GM21786 (cell line): ENCODE measurements at regions not wholly inside any gene's neighbourhood (a gene's known extent, or its start where the extent isn't known, plus 50 kb on each side); places are given as distances from the start of the nearest gene placed in this dataset.
A peak's percentile ranks its signal among the peaks of the same experiment; 100 is the strongest.
"Not testable (repeated sequence)": the region's sequence is repeated elsewhere in the genome, so short reads cannot be mapped to it uniquely, and the experiment has no call there.

ENCODE experiments used
- ATAC-seq: cut with Tn5 transposase; IDR thresholded peaks from one replicate; pipeline ENCODE4 v1.9.1; 2021; ENCODE audit not compliant: unreplicated experiment

- no peak for ATAC-seq
Observed at GRCh38 chr2:163970058-163970813, 234.4 kb upstream of the FIGN start.

- ATAC-seq, result not testable (repeated sequence)
Observed at GRCh38 chr2:163964278-163964677, 228.5 kb upstream of the FIGN start.

- ATAC-seq, result no peak
Observed at GRCh38 chr2:163953390-163953907, 217.6 kb upstream of the FIGN start.

GRCh38 chr2:163951312-163951711, 215.5 kb upstream of the FIGN start:
- ATAC-seq, result no peak

GRCh38 chr2:163949693-163950092, 213.9 kb upstream of the FIGN start:
- ATAC-seq, result no peak

GRCh38 chr2:163944347-163944737, 208.5 kb upstream of the FIGN start:
- no peak for ATAC-seq

GRCh38 chr2:163943403-163944346, 207.9 kb upstream of the FIGN start:
- ATAC-seq, result no peak

- ATAC-seq, result no peak
Observed at GRCh38 chr2:163934131-163934530, 198.3 kb upstream of the FIGN start.

GRCh38 chr2:163919717-163920116, 183.9 kb upstream of the FIGN start:
- no peak for ATAC-seq

GRCh38 chr2:163914486-163914885, 178.7 kb upstream of the FIGN start:
- ATAC-seq, result not testable (repeated sequence)

- ATAC-seq, result not testable (repeated sequence)
Observed at GRCh38 chr2:163913532-163913944, 177.7 kb upstream of the FIGN start.

GRCh38 chr2:163909411-163910080, 173.7 kb upstream of the FIGN start:
- ATAC-seq, result no peak

GRCh38 chr2:163906410-163906809, 170.6 kb upstream of the FIGN start:
- ATAC-seq, result no peak

GRCh38 chr2:163897799-163898198, 162.0 kb upstream of the FIGN start:
- no peak for ATAC-seq

GRCh38 chr2:163893444-163893843, 157.6 kb upstream of the FIGN start:
- ATAC-seq, result not testable (repeated sequence)

- ATAC-seq, result no peak
Observed at GRCh38 chr2:163888591-163888990, 152.8 kb upstream of the FIGN start.

- no peak for ATAC-seq
Observed at GRCh38 chr2:163887182-163887581, 151.4 kb upstream of the FIGN start.

- no peak for ATAC-seq
Observed at GRCh38 chr2:163884416-163884815, 148.6 kb upstream of the FIGN start.

GRCh38 chr2:163878718-163879117, 142.9 kb upstream of the FIGN start:
- peak; percentile 73 for ATAC-seq

- ATAC-seq, result no peak
Observed at GRCh38 chr2:163877316-163877715, 141.5 kb upstream of the FIGN start.

GRCh38 chr2:163863073-163863472, 127.3 kb upstream of the FIGN start:
- ATAC-seq, result no peak
